Gastrocnemius medialis (tissue), 4 donors: ENCODE measurements at regions not wholly inside any gene's neighbourhood (a gene's known extent, or its start where the extent isn't known, plus 50 kb on each side); places are given as distances from the start of the nearest gene placed in this dataset.
"Not testable (repeated sequence)": the region's sequence is repeated elsewhere in the genome, so short reads cannot be mapped to it uniquely, and the experiment has no call there.

ENCODE experiments used
- ATAC-seq, 2 donors: fragments of 150-250 bp; one replicate each; pipeline ENCODE4 v1.9.1; 2016
- DNase-seq, 2 donors: peaks; one replicate each; pipeline ENCODE4 v3.0.0-alpha.2; 2019
- H3K27ac ChIP-seq, 4 donors: fragments of 200-600 bp; sonication (generic); 1 replicate in 1 of 4; 2 replicates in 3 of 4; pipeline ENCODE4 v1.5.1; 2016 to 2018; ENCODE audit warnings: mild to moderate bottlenecking in 2 of 4, moderate library complexity in 1 of 4
- H3K27me3 ChIP-seq, 3 donors: fragments of 200-600 bp; sonication (generic) in 2 of 3; 1 replicate in 1 of 3; 2 replicates in 2 of 3; pipeline versions ENCODE4 v1.5.1 to v1.6.0; 2016 to 2019; ENCODE audit warnings: mild to moderate bottlenecking in 1 of 3, moderate library complexity in 1 of 3
- H3K36me3 ChIP-seq, 2 donors: fragments of 200-600 bp; sonication (generic) in 1 of 2; one replicate each; pipeline ENCODE4 v1.5.1; 2017 to 2018
- H3K4me1 ChIP-seq, 2 donors: fragments of 200-600 bp; sonication (generic) in 1 of 2; one replicate each; pipeline ENCODE4 v1.5.1; 2016 to 2017; ENCODE audit warnings: mild to moderate bottlenecking in 2 of 2
- H3K4me3 ChIP-seq, 4 donors: fragments of 200-600 bp; sonication (generic) in 3 of 4; 1 replicate in 1 of 4; 2 replicates in 3 of 4; pipeline ENCODE4 v1.5.1; 2016 to 2019; ENCODE audit warnings: mild to moderate bottlenecking in 2 of 4
- H3K9me3 ChIP-seq, 3 donors: fragments of 200-600 bp; sonication (generic) in 2 of 3; 1 replicate in 1 of 3; 2 replicates in 2 of 3; pipeline ENCODE4 v1.5.1; 2016 to 2019
- CTCF ChIP-seq, 5 experiments: fragments of 450-650 bp in 3 of 5; fragments of 200-600 bp in 2 of 5; sonication (generic) in 2 of 5; IDR thresholded peaks in 4 of 5; conservative IDR thresholded peaks in 1 of 5; 1 replicate in 4 of 5; 2 replicates in 1 of 5; pipeline ENCODE4 v1.5.1; 2016 to 2019; ENCODE audit warnings: antibody characterized with exemption in 5 of 5, mild to moderate bottlenecking in 3 of 5, moderate library complexity in 3 of 5
- POLR2A ChIP-seq, 2 donors: fragments of 450-650 bp; IDR thresholded peaks; one replicate each; pipeline ENCODE4 v1.6.1; 2017; ENCODE audit warnings: antibody characterized with exemption in 2 of 2, mild to moderate bottlenecking in 2 of 2, moderate library complexity in 2 of 2
- in situ Hi-C, 4 donors: fragments of 200-750 bp; cut with MboI; loops; one replicate each; pipeline versions ENCODE4 v1.15.0 to v1.8.0; 2017; ENCODE audit warnings: low sequenced_read_pairs in 4 of 4
- intact Hi-C: fragments of 100-400 bp; cut with DNase I; formaldehyde crosslinking; loops from one replicate; pipeline ENCODE4 v1.15.1; 2023; ENCODE audit warnings: low total_unique reads

- H3K36me3 ChIP-seq, ATAC-seq, H3K4me3 ChIP-seq, intact Hi-C loops, H3K9me3 ChIP-seq, DNase-seq, H3K27ac ChIP-seq, H3K4me1 ChIP-seq, H3K27me3 ChIP-seq: not testable (repeated sequence)
- in situ Hi-C loops = loop anchor here in 2 of 4 donors (25.0 kb wide), 2 partner anchors 105 to 1405 kb away; no protein-coding TSS in a partner anchor
Observed at GRCh38 chr9:85792057-85792456, 50.3 kb upstream of the AGTPBP1 start.

GRCh38 chr9:85802978-85803695 is 61.4 kb upstream of the AGTPBP1 start:
- ATAC-seq, H3K4me3 ChIP-seq, H3K27me3 ChIP-seq, intact Hi-C loops, in situ Hi-C loops, H3K9me3 ChIP-seq, DNase-seq, H3K36me3 ChIP-seq: not testable (repeated sequence)
- peaks cover 11 to 19% of the 10 kb centered on the region in 2 donors for H3K4me1 ChIP-seq
- H3K27ac ChIP-seq = peak overlapping the region in 1 of 4 donors; percentile 96

- Histone ChIP-seq H3K36me3 (peaks cover 0 to 18% of the 10 kb centered on the region in 2 donors), H3K4me1 (peaks cover 19% of the 10 kb centered on the region in 2 donors), H3K27ac (peak overlapping the region; percentile 91 to 98 (median 96)), H3K4me3 (peak overlapping the region; percentile 78 to 95 (median 84))
- intact Hi-C loops = loop anchor here (1.0 to 5.0 kb wide), 2 partner anchors 62 to 138 kb away; partner anchors contain the start of gene NAA35
- DNase-seq, H3K27me3 ChIP-seq, ATAC-seq, in situ Hi-C loops, H3K9me3 ChIP-seq: not testable (repeated sequence)
Observed at GRCh38 chr9:85804847-85805133, 63.0 kb upstream of the AGTPBP1 start.

GRCh38 chr9:85805134-85806005 is 63.6 kb upstream of the AGTPBP1 start:
- H3K4me3 ChIP-seq = peak overlapping the region; percentile 78 to 95 (median 84)
- H3K36me3 ChIP-seq = peaks cover 0 to 18% of the 10 kb centered on the region in 2 donors
- DNase-seq (peak; percentile 74 to 89), ATAC-seq (peak; percentile 85 to 86)
- in situ Hi-C loops, H3K9me3 ChIP-seq, H3K27me3 ChIP-seq: not testable (repeated sequence)
- peak in 1 of 5 experiments; percentile 21 for TF ChIP-seq CTCF (IDR thresholded peaks at IDR 0.05 in 4 of 5, conservative IDR thresholded peaks at IDR 0.05 in 1 of 5)
- peak; percentile 52 for TF ChIP-seq POLR2A (IDR thresholded peaks at IDR 0.05)
- intact Hi-C loops = loop anchor here (1.0 to 5.0 kb wide), 2 partner anchors 63 to 137 kb away; partner anchors contain the start of gene NAA35
- H3K4me1 ChIP-seq = peaks cover 19% of the 10 kb centered on the region in 2 donors
- H3K27ac ChIP-seq = peak overlapping the region; percentile 91 to 98 (median 96)

GRCh38 chr9:85808329-85808728 is 66.6 kb upstream of the AGTPBP1 start:
- DNase-seq, H3K4me3 ChIP-seq, H3K27ac ChIP-seq, ATAC-seq, in situ Hi-C loops, H3K27me3 ChIP-seq, H3K9me3 ChIP-seq: not testable (repeated sequence)
- H3K36me3 ChIP-seq = peaks cover 0 to 18% of the 10 kb centered on the region in 2 donors
- H3K4me1 ChIP-seq = peaks cover 19 to 22% of the 10 kb centered on the region in 2 donors
- intact Hi-C loops = loop anchor here (2.0 to 5.0 kb wide), 2 partner anchors 78 to 134 kb away; partner anchors contain the start of gene NAA35

GRCh38 chr9:85813388-85813787 is 71.6 kb upstream of the AGTPBP1 start:
- ATAC-seq, intact Hi-C loops, H3K9me3 ChIP-seq, H3K4me3 ChIP-seq, in situ Hi-C loops, DNase-seq, H3K27ac ChIP-seq, H3K36me3 ChIP-seq, H3K27me3 ChIP-seq: not testable (repeated sequence)
- peaks cover 19 to 28% of the 10 kb centered on the region in 2 donors for H3K4me1 ChIP-seq

GRCh38 chr9:85814800-85815199 is 73.0 kb upstream of the AGTPBP1 start:
- peak overlapping the region in 1 of 4 donors; percentile 33 for H3K27ac ChIP-seq
- in situ Hi-C loops, ATAC-seq, intact Hi-C loops, H3K27me3 ChIP-seq, DNase-seq, H3K9me3 ChIP-seq, H3K4me3 ChIP-seq, H3K36me3 ChIP-seq: not testable (repeated sequence)
- peaks cover 19 to 20% of the 10 kb centered on the region in 2 donors for H3K4me1 ChIP-seq
